GM19238 (cell line): ENCODE measurements at regions not wholly inside any gene's neighbourhood (a gene's known extent, or its start where the extent isn't known, plus 50 kb on each side); places are given as distances from the start of the nearest gene placed in this dataset.

Experiments
- DNase-seq: peaks from one replicate; pipeline ENCODE4 v3.0.0; 2011; ENCODE audit warnings: low spot score; ENCODE audit not compliant: insufficient read length

GRCh38 chr2:133666621-133667020 is 98.4 kb upstream of the NCKAP5 start:
- DNase-seq = no peak

- DNase-seq = no peak
These were observed 98.8 kb upstream of the NCKAP5 start for GRCh38 chr2:133667085-133667484.

GRCh38 chr2:133667968-133668367 is 99.7 kb upstream of the NCKAP5 start:
- DNase-seq = no peak

GRCh38 chr2:133668547-133668946 is 100.3 kb upstream of the NCKAP5 start:
- no peak for DNase-seq

GRCh38 chr2:133673305-133673905 is 105.1 kb upstream of the NCKAP5 start:
- no peak for DNase-seq

- no peak for DNase-seq
These were observed 105.8 kb upstream of the NCKAP5 start for GRCh38 chr2:133674066-133674432.

- no peak for DNase-seq
These were observed 106.4 kb upstream of the NCKAP5 start for GRCh38 chr2:133674433-133675331.

GRCh38 chr2:133676392-133677130 is 108.3 kb upstream of the NCKAP5 start:
- no peak for DNase-seq

- no peak for DNase-seq
These were observed 112.2 kb upstream of the NCKAP5 start for GRCh38 chr2:133680343-133681049.

- DNase-seq = no peak
These were observed 114.1 kb upstream of the NCKAP5 start for GRCh38 chr2:133682347-133682746.

- no peak for DNase-seq
These were observed 114.6 kb upstream of the NCKAP5 start for GRCh38 chr2:133682906-133683305.

GRCh38 chr2:133685636-133686215 is 117.5 kb upstream of the NCKAP5 start:
- DNase-seq = no peak

GRCh38 chr2:133690780-133691179 is 122.5 kb upstream of the NCKAP5 start:
- DNase-seq = no peak

- no peak for DNase-seq
These were observed 123.1 kb upstream of the NCKAP5 start for GRCh38 chr2:133691336-133691735.

GRCh38 chr2:133705287-133705686 is 137.0 kb upstream of the NCKAP5 start:
- no peak for DNase-seq

- no peak for DNase-seq
These were observed 142.3 kb upstream of the NCKAP5 start for GRCh38 chr2:133710613-133711012.

- no peak for DNase-seq
These were observed 142.9 kb upstream of the NCKAP5 start for GRCh38 chr2:133711201-133711600.

GRCh38 chr2:133711806-133712205 is 143.5 kb upstream of the NCKAP5 start:
- no peak for DNase-seq

GRCh38 chr2:133712369-133712768 is 144.1 kb upstream of the NCKAP5 start:
- no peak for DNase-seq

- DNase-seq = no peak
These were observed 144.9 kb upstream of the NCKAP5 start for GRCh38 chr2:133713049-133713580.

- DNase-seq = no peak
These were observed 147.9 kb upstream of the NCKAP5 start for GRCh38 chr2:133716166-133716565.
